ENCODE measurements at regions not wholly inside any gene's neighbourhood (a gene's known extent, or its start where the extent isn't known, plus 50 kb on each side); places are given as distances from the start of the nearest gene placed in this dataset.

- ChIA-PET CTCF (no interaction called here), POLR2A (ENCODE audit: unreplicated experiment) (no interaction called here)
- no peak overlapping the region for H3K9ac ChIP-seq (ENCODE audit: low read depth, low read length)
- H2BK20ac ChIP-seq (ENCODE audit: low read depth, low read length): no peak overlapping the region
- no peak overlapping the region for H3K14ac ChIP-seq (replicated peaks; ENCODE audit: low read depth, low read length)
- H3K56ac ChIP-seq (ENCODE audit: extremely low read depth, insufficient read depth, low read length): no peak overlapping the region
- no peak overlapping the region for H3K4me2 ChIP-seq (ENCODE audit: low read depth, low read length)
- H3K9me1 ChIP-seq (ENCODE audit: insufficient read depth, low read length): no peaks in the 10 kb centered on the region
- no peak overlapping the region for H4K8ac ChIP-seq (ENCODE audit: low read depth in 2 of 2, low read length in 2 of 2)
- no peak overlapping the region for H3K4ac ChIP-seq (ENCODE audit: low read depth, low read length)
- no peaks in the 10 kb centered on the region for H3K36me3 ChIP-seq (ENCODE audit: control insufficient read depth, insufficient read depth, low read length)
- intact Hi-C loops (cut with micrococcal nuclease) (no loop called here), dilution Hi-C loops (cut with HindIII; ENCODE audit: low sequenced_read_pairs, unreplicated experiment) (no loop called here), in situ Hi-C loops (cut with MboI; ENCODE audit: low sequenced_read_pairs) (no loop called here)
- H3K27me3 ChIP-seq (ENCODE audit: control insufficient read depth, insufficient read depth, low read length): no peaks in the 10 kb centered on the region
- no peak overlapping the region for H3K23ac ChIP-seq (ENCODE audit: low read depth, low read length)
- no peaks in the 10 kb centered on the region for H3K4me1 ChIP-seq (ENCODE audit: control insufficient read depth, insufficient read depth, low read length)
- H2BK15ac ChIP-seq (ENCODE audit: low read depth, low read length): no peak overlapping the region
- peaks cover 5% of the 10 kb centered on the region for H3K9me3 ChIP-seq (ENCODE audit: control insufficient read depth, insufficient read depth, low read length)
- ATAC-seq (ENCODE audit: low read depth): no peak
- BruUV-seq (replicated peaks): no TSS peak
- H2BK120ac ChIP-seq (ENCODE audit: low read depth, low read length): no peak overlapping the region
- H4K91ac ChIP-seq (ENCODE audit: insufficient read depth, low read depth, low read length): no peak overlapping the region
- no peak overlapping the region for H2BK5ac ChIP-seq (ENCODE audit: low read depth, low read length, poor library complexity, severe bottlenecking)
- no peak overlapping the region for H3K18ac ChIP-seq (ENCODE audit: low read depth, low read length)
- H3K4me3 ChIP-seq (ENCODE audit: insufficient read depth, low read depth, low read length): no peak overlapping the region
- H3K27ac ChIP-seq (ENCODE audit: insufficient read depth, low read length): no peak overlapping the region
- no peak overlapping the region for H2AFZ ChIP-seq (replicated peaks; ENCODE audit: low read length, poor library complexity)
- WGBS, 2 experiments (ENCODE audit: extremely low coverage in 2 of 2, insufficient read length in 1 of 2): no CpG with 5 or more reads among the region's 2 CpGs
- H2AK5ac ChIP-seq (ENCODE audit: low read depth, low read length): no peak overlapping the region
- DNase-seq: no peak
- no peak overlapping the region for H4K5ac ChIP-seq (ENCODE audit: low read depth, low read length)
- H4K20me1 ChIP-seq (ENCODE audit: insufficient read depth, low read length): no peaks in the 10 kb centered on the region
- TF ChIP-seq NFE2L2 (IDR thresholded peaks at IDR 0.05; ENCODE audit: low read depth, low read length): no peak
- TF ChIP-seq BHLHE40 (IDR thresholded peaks at IDR 0.05; ENCODE audit: low read depth, low read length): no peak
- TF ChIP-seq CTCF (conservative IDR thresholded peaks at IDR 0.05; ENCODE audit: low read depth, low read length): no peak
- TF ChIP-seq SMC3 (IDR thresholded peaks at IDR 0.05; ENCODE audit: low read depth, low read length): no peak
- no peak for TF ChIP-seq CHD1 (IDR thresholded peaks at IDR 0.05; ENCODE audit: low read depth, low read length)
- no peak for TF ChIP-seq USF2 (IDR thresholded peaks at IDR 0.05; ENCODE audit: low read depth, low read length)
- TF ChIP-seq POLR2A (IDR thresholded peaks at IDR 0.05; ENCODE audit: low read depth, low read length): no peak
- TF ChIP-seq RCOR1 (IDR thresholded peaks at IDR 0.05; ENCODE audit: insufficient replicate concordance, low read length): no peak
- no peak for TF ChIP-seq ELK1 (IDR thresholded peaks at IDR 0.05; ENCODE audit: borderline replicate concordance, low read depth, low read length)
- no peaks in the 10 kb centered on the region for H3K79me1 ChIP-seq (ENCODE audit: low read depth in 1 of 2, low read length in 2 of 2)
- H2AK9ac ChIP-seq (replicated peaks; ENCODE audit: low read depth, low read length, poor library complexity): no peak overlapping the region
These were observed 1922.8 kb downstream of the MRPL39 start for GRCh38 chr21:23684431-23684830.

All from IMR-90 (cell line).